Ishikawa (cell line): ENCODE measurements at regions not wholly inside any gene's neighbourhood (a gene's known extent, or its start where the extent isn't known, plus 50 kb on each side); places are given as distances from the start of the nearest gene placed in this dataset.

Experiments used
- CEBPB ChIP-seq: IDR thresholded peaks from 2 replicates; pipeline ENCODE4 v1.6.1; 2012
- RAD21 ChIP-seq: IDR thresholded peaks from 2 replicates; pipeline ENCODE4 v1.6.1; 2012; ENCODE audit warnings: low read depth
- YY1 ChIP-seq: IDR thresholded peaks from 2 replicates; pipeline ENCODE4 v1.6.1; 2012; ENCODE audit warnings: low read depth
- TF ChIP-seq, protein P1 (sequence below): IDR thresholded peaks from 2 replicates; pipeline ENCODE4 v1.6.1; 2012
- TF ChIP-seq, protein P2 (sequence below): IDR thresholded peaks from 2 replicates; pipeline ENCODE4 v1.6.1; 2012; ENCODE audit warnings: low read depth, mild to moderate bottlenecking

GRCh38 chr16:35198223-35199199 is 1739.1 kb downstream of the TP53TG3F start:
- no peak for TF ChIP-seq CEBPB
- TF ChIP-seq RAD21, result no peak
- TF ChIP-seq, protein P1, sequence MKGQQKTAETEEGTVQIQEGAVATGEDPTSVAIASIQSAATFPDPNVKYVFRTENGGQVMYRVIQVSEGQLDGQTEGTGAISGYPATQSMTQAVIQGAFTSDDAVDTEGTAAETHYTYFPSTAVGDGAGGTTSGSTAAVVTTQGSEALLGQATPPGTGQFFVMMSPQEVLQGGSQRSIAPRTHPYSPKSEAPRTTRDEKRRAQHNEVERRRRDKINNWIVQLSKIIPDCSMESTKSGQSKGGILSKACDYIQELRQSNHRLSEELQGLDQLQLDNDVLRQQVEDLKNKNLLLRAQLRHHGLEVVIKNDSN, result no peak
- no peak for TF ChIP-seq YY1
- TF ChIP-seq, protein P2, sequence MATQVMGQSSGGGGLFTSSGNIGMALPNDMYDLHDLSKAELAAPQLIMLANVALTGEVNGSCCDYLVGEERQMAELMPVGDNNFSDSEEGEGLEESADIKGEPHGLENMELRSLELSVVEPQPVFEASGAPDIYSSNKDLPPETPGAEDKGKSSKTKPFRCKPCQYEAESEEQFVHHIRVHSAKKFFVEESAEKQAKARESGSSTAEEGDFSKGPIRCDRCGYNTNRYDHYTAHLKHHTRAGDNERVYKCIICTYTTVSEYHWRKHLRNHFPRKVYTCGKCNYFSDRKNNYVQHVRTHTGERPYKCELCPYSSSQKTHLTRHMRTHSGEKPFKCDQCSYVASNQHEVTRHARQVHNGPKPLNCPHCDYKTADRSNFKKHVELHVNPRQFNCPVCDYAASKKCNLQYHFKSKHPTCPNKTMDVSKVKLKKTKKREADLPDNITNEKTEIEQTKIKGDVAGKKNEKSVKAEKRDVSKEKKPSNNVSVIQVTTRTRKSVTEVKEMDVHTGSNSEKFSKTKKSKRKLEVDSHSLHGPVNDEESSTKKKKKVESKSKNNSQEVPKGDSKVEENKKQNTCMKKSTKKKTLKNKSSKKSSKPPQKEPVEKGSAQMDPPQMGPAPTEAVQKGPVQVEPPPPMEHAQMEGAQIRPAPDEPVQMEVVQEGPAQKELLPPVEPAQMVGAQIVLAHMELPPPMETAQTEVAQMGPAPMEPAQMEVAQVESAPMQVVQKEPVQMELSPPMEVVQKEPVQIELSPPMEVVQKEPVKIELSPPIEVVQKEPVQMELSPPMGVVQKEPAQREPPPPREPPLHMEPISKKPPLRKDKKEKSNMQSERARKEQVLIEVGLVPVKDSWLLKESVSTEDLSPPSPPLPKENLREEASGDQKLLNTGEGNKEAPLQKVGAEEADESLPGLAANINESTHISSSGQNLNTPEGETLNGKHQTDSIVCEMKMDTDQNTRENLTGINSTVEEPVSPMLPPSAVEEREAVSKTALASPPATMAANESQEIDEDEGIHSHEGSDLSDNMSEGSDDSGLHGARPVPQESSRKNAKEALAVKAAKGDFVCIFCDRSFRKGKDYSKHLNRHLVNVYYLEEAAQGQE, result no peak
